ENCODE measurements at regions not wholly inside any gene's neighbourhood (a gene's known extent, or its start where the extent isn't known, plus 50 kb on each side); places are given as distances from the start of the nearest gene placed in this dataset.
"Not testable (repeated sequence)": the region's sequence is repeated elsewhere in the genome, so short reads cannot be mapped to it uniquely, and the experiment has no call there.

GRCh38 chr10:4239186-4239585, 454.2 kb upstream of the KLF6 start:
- DNase-seq = no peak
- no peak for TF ChIP-seq POLR2A (IDR thresholded peaks at IDR 0.05)
- TF ChIP-seq CTCF (IDR thresholded peaks at IDR 0.05) = no peak
- Histone ChIP-seq H3K4me1 (peaks cover 0 to 13% of the 10 kb centered on the region in 2 donors), H3K4me3 (replicated peaks in 1 of 3) (no peak overlapping the region), H3K36me3 (no peaks in the 10 kb centered on the region), H3K27me3 (no peaks in the 10 kb centered on the region), H3K9me3 (no peaks in the 10 kb centered on the region), H3K27ac (no peak overlapping the region)
- 95 to 96% methylated on average over 3 of the region's 3 CpGs for WGBS, 2 donors
- intact Hi-C loops (cut with DNase I) = no loop called here

GRCh38 chr10:4236905-4237304, 451.9 kb upstream of the KLF6 start:
- intact Hi-C loops (cut with DNase I); H3K36me3 ChIP-seq; DNase-seq; H3K4me1 ChIP-seq; H3K4me3 ChIP-seq (replicated peaks in 1 of 3); H3K27ac ChIP-seq; H3K27me3 ChIP-seq; H3K9me3 ChIP-seq: not testable (repeated sequence)
- WGBS, 2 donors = 97 to 98% methylated on average over 2 of the region's 2 CpGs

- peak in 1 of 2 donors; percentile 11 for DNase-seq
- intact Hi-C loops (cut with DNase I) = no loop called here
Measured at GRCh38 chr10:4234661-4235060, 449.7 kb upstream of the KLF6 start.

GRCh38 chr10:4231439-4231838, 446.4 kb upstream of the KLF6 start:
- no peaks in the 10 kb centered on the region for H3K9me3 ChIP-seq
- no peaks in the 10 kb centered on the region for H3K27me3 ChIP-seq
- DNase-seq = no peak
- no peak overlapping the region for H3K4me3 ChIP-seq (replicated peaks in 1 of 3)
- TF ChIP-seq CTCF (IDR thresholded peaks at IDR 0.05) = no peak
- no peak for TF ChIP-seq POLR2A (IDR thresholded peaks at IDR 0.05)
- H3K4me1 ChIP-seq = no peaks in the 10 kb centered on the region
- H3K36me3 ChIP-seq = no peaks in the 10 kb centered on the region
- 82 to 88% methylated on average over 7 of the region's 7 CpGs for WGBS, 2 donors
- intact Hi-C loops (cut with DNase I) = no loop called here
- H3K27ac ChIP-seq = no peak overlapping the region

More at GRCh38 chr10:4234661-4235060, 449.7 kb upstream of the KLF6 start:
- no peak for TF ChIP-seq POLR2A (IDR thresholded peaks at IDR 0.05)
- TF ChIP-seq CTCF (IDR thresholded peaks at IDR 0.05) = no peak
- Histone ChIP-seq H3K27me3 (no peaks in the 10 kb centered on the region), H3K9me3 (no peaks in the 10 kb centered on the region), H3K36me3 (no peaks in the 10 kb centered on the region), H3K27ac (no peak overlapping the region), H3K4me3 (replicated peaks in 1 of 3) (no peak overlapping the region), H3K4me1 (no peaks in the 10 kb centered on the region)
- WGBS, 2 donors = 87 to 89% methylated on average over 8 of the region's 8 CpGs

GRCh38 chr10:4230036-4230435, 445.0 kb upstream of the KLF6 start:
- intact Hi-C loops (cut with DNase I) = no loop called here
- no peak for TF ChIP-seq CTCF (IDR thresholded peaks at IDR 0.05)
- no peak for TF ChIP-seq POLR2A (IDR thresholded peaks at IDR 0.05)
- 91 to 99% methylated on average over 1 of the region's 1 CpG for WGBS, 2 donors

GRCh38 chr10:4229106-4229505, 444.1 kb upstream of the KLF6 start:
- intact Hi-C loops (cut with DNase I) = no loop called here
- 95 to 96% methylated on average over 5 of the region's 5 CpGs for WGBS, 2 donors
- Histone ChIP-seq H3K4me3 (replicated peaks in 1 of 3) (no peak overlapping the region), H3K27me3 (no peaks in the 10 kb centered on the region), H3K4me1 (no peaks in the 10 kb centered on the region), H3K36me3 (no peaks in the 10 kb centered on the region), H3K27ac (no peak overlapping the region), H3K9me3 (no peaks in the 10 kb centered on the region)
- DNase-seq = no peak
- TF ChIP-seq CTCF (IDR thresholded peaks at IDR 0.05) (no peak), POLR2A (IDR thresholded peaks at IDR 0.05) (no peak)

More at GRCh38 chr10:4230036-4230435, 445.0 kb upstream of the KLF6 start:
- Histone ChIP-seq H3K9me3 (no peaks in the 10 kb centered on the region), H3K4me1 (no peaks in the 10 kb centered on the region), H3K36me3 (no peaks in the 10 kb centered on the region), H3K27ac (no peak overlapping the region), H3K4me3 (replicated peaks in 1 of 3) (no peak overlapping the region), H3K27me3 (no peaks in the 10 kb centered on the region)
- no peak for DNase-seq

All from thyroid gland (tissue), 4 donors.